Caco-2 (cell line): ENCODE measurements at regions not wholly inside any gene's neighbourhood (a gene's known extent, or its start where the extent isn't known, plus 50 kb on each side); places are given as distances from the start of the nearest gene placed in this dataset.

Experiments
- BruUV-seq: library from RNA; stranded (reverse); fragments of 400-500 nt; replicated peaks from 2 replicates; lab custom pipeline; 2021; lab: Mats Ljungman, UMichigan
- CTCF ChIA-PET: fragments of 300-600 bp; sonication (Branson Sonifier 250); formaldehyde crosslinking; loops from one replicate; lab custom pipeline; 2022; ENCODE audit warnings: antibody characterized with exemption; lab: Charles Lee
- POLR2A ChIA-PET: fragments of 300-600 bp; sonication (Branson Sonifier 250); formaldehyde crosslinking; loops from one replicate; lab custom pipeline; 2022; ENCODE audit warnings: antibody characterized with exemption; lab: Charles Lee
- DNase-seq, 2 experiments: peaks; one replicate each; pipeline versions ENCODE4 v3.0.0 to v3.0.0-alpha.2; 2020 to 2022
- H3K27me3 ChIP-seq: replicated peaks from 2 replicates; pipeline ENCODE4 v1.6.0; 2011; ENCODE audit warnings: low read length; ENCODE audit not compliant: control insufficient read depth, insufficient read depth
- H3K36me3 ChIP-seq: 2 replicates; pipeline ENCODE4 v1.5.1; 2011; ENCODE audit warnings: low read length; ENCODE audit not compliant: control insufficient read depth, insufficient read depth
- H3K4me1 ChIP-seq: fragments of 250-450 bp; sonication (Bioruptor Pico); 2 replicates; pipeline ENCODE4 v1.5.1; 2020; ENCODE audit warnings: mild to moderate bottlenecking
- H3K4me3 ChIP-seq: 2 replicates; pipeline ENCODE4 v1.5.1; 2011; ENCODE audit warnings: low read depth, mild to moderate bottlenecking, control low read depth, low read length
- H3K9me3 ChIP-seq: fragments of 250-450 bp; sonication (Bioruptor Pico); 2 replicates; pipeline ENCODE4 v1.5.1; 2020; ENCODE audit warnings: mild to moderate bottlenecking, moderate library complexity
- H3K27ac Mint-ChIP-seq: one replicate; pipeline ENCODE4 v1.8.0; 2022; ENCODE audit warnings: mixed read lengths; ENCODE audit not compliant: unreplicated experiment
- H3K27me3 Mint-ChIP-seq: one replicate; pipeline ENCODE4 v1.8.0; 2022; ENCODE audit warnings: mixed read lengths; ENCODE audit not compliant: insufficient read depth, unreplicated experiment
- H3K36me3 Mint-ChIP-seq: one replicate; pipeline ENCODE4 v1.8.0; 2022; ENCODE audit warnings: mild to moderate bottlenecking, mixed read lengths; ENCODE audit not compliant: insufficient read depth, unreplicated experiment
- H3K4me1 Mint-ChIP-seq: one replicate; pipeline ENCODE4 v1.8.0; 2022; ENCODE audit warnings: low read depth, mixed read lengths; ENCODE audit not compliant: unreplicated experiment
- H3K4me3 Mint-ChIP-seq: one replicate; pipeline ENCODE4 v1.8.0; 2022; ENCODE audit warnings: mild to moderate bottlenecking, moderate library complexity, mixed read lengths; ENCODE audit not compliant: unreplicated experiment
- H3K9me3 Mint-ChIP-seq: one replicate; pipeline ENCODE4 v1.8.0; 2022; ENCODE audit warnings: mixed read lengths; ENCODE audit not compliant: unreplicated experiment
- intact Hi-C: fragments of 100-400 bp; cut with micrococcal nuclease; formaldehyde crosslinking; loops from one replicate; pipeline ENCODE4 v1.10.0; 2022; ENCODE audit not compliant: unreplicated experiment
- TF ChIP-seq, protein P1 (sequence below), 2 experiments: fragments of 200-600 bp in 1 of 2; IDR thresholded peaks; 1 replicate in 1 of 2; 2 replicates in 1 of 2; pipeline versions ENCODE4 v1.5.1 to v1.8.0; 2011 to 2022; ENCODE audit warnings: antibody characterized with exemption in 1 of 2, control low read depth in 1 of 2, inconsistent platforms in 1 of 2, low read depth in 1 of 2, low read length in 1 of 2, mild to moderate bottlenecking in 1 of 2, moderate library complexity in 1 of 2; ENCODE audit not compliant: insufficient read depth in 1 of 2, severe bottlenecking in 1 of 2, unreplicated experiment in 1 of 2

DNA sequence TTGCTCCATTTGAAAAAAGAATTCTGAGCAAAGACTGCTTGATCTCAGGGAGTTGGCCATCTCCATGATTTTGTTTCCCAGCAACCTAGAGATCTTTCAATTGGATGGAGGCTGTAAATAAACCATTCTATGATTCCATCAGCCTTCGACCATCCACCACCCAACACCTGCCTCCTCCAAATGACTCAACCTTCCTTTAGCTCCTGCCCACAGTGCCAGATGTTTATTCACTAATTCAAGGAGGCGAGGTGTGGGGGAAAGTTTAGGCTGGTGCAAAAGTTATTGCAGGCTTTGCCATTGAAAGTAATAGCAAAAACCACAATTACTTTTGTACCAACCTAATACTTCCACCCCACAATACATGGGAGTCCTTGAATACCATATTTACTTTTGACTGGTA, 327.5 kb downstream of the CAAP1 start:
- Mint-ChIP-seq H3K4me1 (no peaks in the 10 kb centered on the region), H3K4me3 (no peak overlapping the region), H3K9me3 (no peaks in the 10 kb centered on the region), H3K36me3 (no peaks in the 10 kb centered on the region), H3K27me3 (no peaks in the 10 kb centered on the region), H3K27ac (no peak overlapping the region)
- CTCF ChIA-PET = no interaction called here
- intact Hi-C loops = no loop called here
- POLR2A ChIA-PET = no interaction called here
- Histone ChIP-seq H3K27me3 (no peaks in the 10 kb centered on the region), H3K4me1 (no peaks in the 10 kb centered on the region), H3K9me3 (no peaks in the 10 kb centered on the region), H3K36me3 (no peaks in the 10 kb centered on the region), H3K4me3 (no peak overlapping the region)
- TF ChIP-seq, protein P1, sequence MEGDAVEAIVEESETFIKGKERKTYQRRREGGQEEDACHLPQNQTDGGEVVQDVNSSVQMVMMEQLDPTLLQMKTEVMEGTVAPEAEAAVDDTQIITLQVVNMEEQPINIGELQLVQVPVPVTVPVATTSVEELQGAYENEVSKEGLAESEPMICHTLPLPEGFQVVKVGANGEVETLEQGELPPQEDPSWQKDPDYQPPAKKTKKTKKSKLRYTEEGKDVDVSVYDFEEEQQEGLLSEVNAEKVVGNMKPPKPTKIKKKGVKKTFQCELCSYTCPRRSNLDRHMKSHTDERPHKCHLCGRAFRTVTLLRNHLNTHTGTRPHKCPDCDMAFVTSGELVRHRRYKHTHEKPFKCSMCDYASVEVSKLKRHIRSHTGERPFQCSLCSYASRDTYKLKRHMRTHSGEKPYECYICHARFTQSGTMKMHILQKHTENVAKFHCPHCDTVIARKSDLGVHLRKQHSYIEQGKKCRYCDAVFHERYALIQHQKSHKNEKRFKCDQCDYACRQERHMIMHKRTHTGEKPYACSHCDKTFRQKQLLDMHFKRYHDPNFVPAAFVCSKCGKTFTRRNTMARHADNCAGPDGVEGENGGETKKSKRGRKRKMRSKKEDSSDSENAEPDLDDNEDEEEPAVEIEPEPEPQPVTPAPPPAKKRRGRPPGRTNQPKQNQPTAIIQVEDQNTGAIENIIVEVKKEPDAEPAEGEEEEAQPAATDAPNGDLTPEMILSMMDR (IDR thresholded peaks at IDR 0.05; ENCODE audit: insufficient read depth in 1 of 2, low read depth in 1 of 2, low read length in 1 of 2, severe bottlenecking in 1 of 2, unreplicated experiment in 1 of 2) = no peak
- no TSS peak for BruUV-seq
- no peak for DNase-seq

GRCh38 chr9:26562338-26562737, 330.3 kb downstream of the CAAP1 start:
- no TSS peak for BruUV-seq
- Mint-ChIP-seq H3K27me3 (no peaks in the 10 kb centered on the region), H3K9me3 (no peaks in the 10 kb centered on the region), H3K4me1 (no peaks in the 10 kb centered on the region), H3K36me3 (no peaks in the 10 kb centered on the region), H3K4me3 (no peak overlapping the region), H3K27ac (no peak overlapping the region)
- no peaks in the 10 kb centered on the region for H3K4me1 ChIP-seq
- no peaks in the 10 kb centered on the region for H3K27me3 ChIP-seq
- H3K36me3 ChIP-seq = no peaks in the 10 kb centered on the region
- POLR2A ChIA-PET = no interaction called here
- no peak for DNase-seq
- no peak overlapping the region for H3K4me3 ChIP-seq
- no peaks in the 10 kb centered on the region for H3K9me3 ChIP-seq
- intact Hi-C loops = no loop called here
- TF ChIP-seq, protein P1 (IDR thresholded peaks at IDR 0.05; ENCODE audit: insufficient read depth in 1 of 2, low read depth in 1 of 2, low read length in 1 of 2, severe bottlenecking in 1 of 2, unreplicated experiment in 1 of 2) = no peak
- CTCF ChIA-PET = no interaction called here

- H3K4me3 ChIP-seq = no peak overlapping the region
- Mint-ChIP-seq H3K27me3 (no peaks in the 10 kb centered on the region), H3K27ac (no peak overlapping the region), H3K9me3 (no peaks in the 10 kb centered on the region), H3K4me3 (no peak overlapping the region), H3K4me1 (no peaks in the 10 kb centered on the region), H3K36me3 (no peaks in the 10 kb centered on the region)
- BruUV-seq = no TSS peak
- H3K36me3 ChIP-seq = no peaks in the 10 kb centered on the region
- no peaks in the 10 kb centered on the region for H3K27me3 ChIP-seq
- ChIA-PET POLR2A (no interaction called here), CTCF (no interaction called here)
- TF ChIP-seq, protein P1 (IDR thresholded peaks at IDR 0.05; ENCODE audit: insufficient read depth in 1 of 2, low read depth in 1 of 2, low read length in 1 of 2, severe bottlenecking in 1 of 2, unreplicated experiment in 1 of 2) = no peak
- no peaks in the 10 kb centered on the region for H3K9me3 ChIP-seq
- no peak for DNase-seq
- intact Hi-C loops = no loop called here
- no peaks in the 10 kb centered on the region for H3K4me1 ChIP-seq
Observed at GRCh38 chr9:26561928-26562327, 330.7 kb downstream of the CAAP1 start.
